GM23338 (cell line): ENCODE measurements at regions not wholly inside any gene's neighbourhood (a gene's known extent, or its start where the extent isn't known, plus 50 kb on each side); places are given as distances from the start of the nearest gene placed in this dataset.

Experiments used
- CTCF ChIP-seq, 2 experiments: fragments of 200-600 bp in 1 of 2; sonication (generic) in 1 of 2; conservative IDR thresholded peaks; 2 replicates each; pipeline versions ENCODE4 v1.5.1 to v1.6.1; 2016 to 2017; ENCODE audit warnings: antibody characterized with exemption in 2 of 2, low read depth in 2 of 2, mild to moderate bottlenecking in 2 of 2, moderate library complexity in 1 of 2
- ETS1 ChIP-seq: IDR thresholded peaks from 2 replicates; pipeline ENCODE4 v1.6.1; 2016; ENCODE audit warnings: antibody characterized with exemption
- EZH2 ChIP-seq: fragments of 200-600 bp; sonication (generic); IDR thresholded peaks from one replicate; pipeline ENCODE4 v1.8.0; 2017; ENCODE audit warnings: antibody characterized with exemption, mild to moderate bottlenecking, low read depth; ENCODE audit not compliant: unreplicated experiment
- NANOG ChIP-seq: IDR thresholded peaks from 2 replicates; pipeline ENCODE4 v1.6.1; 2016; ENCODE audit warnings: antibody characterized with exemption, borderline replicate concordance
- STAT1 ChIP-seq: IDR thresholded peaks from one replicate; pipeline ENCODE4 v1.6.1; 2016; ENCODE audit warnings: antibody characterized with exemption; ENCODE audit not compliant: unreplicated experiment
- ZNF114 ChIP-seq: fragments of 250-450 bp; sonication (Bioruptor Pico); IDR thresholded peaks from 2 replicates; pipeline ENCODE4 v1.5.0; 2020; ENCODE audit warnings: mild to moderate bottlenecking, moderate library complexity
- ZNF462 ChIP-seq: fragments of 250-450 bp; sonication (Bioruptor Pico); IDR thresholded peaks from 2 replicates; pipeline ENCODE4 v1.5.0; 2020; ENCODE audit warnings: mild to moderate bottlenecking, moderate library complexity

- TF ChIP-seq ZNF462 (peak; percentile 100), ZNF114 (CRISPR knock-in tag) (peak; percentile 100), NANOG (peak; percentile 70; the same call in 1 of the 2 replicates), EZH2 (no peak), ETS1 (no peak), CTCF (conservative IDR thresholded peaks at IDR 0.05; ENCODE audit: low read depth in 2 of 2) (no peak), STAT1 (no peak)
Measured at GRCh38 chr5:124580925-124581737, 165.3 kb downstream of the ZNF608 start (continued).
